NCI-H2107 treated with DMSO at 0.1 percent for 48 hours (cell line): ENCODE measurements at regions not wholly inside any gene's neighbourhood (a gene's known extent, or its start where the extent isn't known, plus 50 kb on each side); places are given as distances from the start of the nearest gene placed in this dataset.

Experiments used
- DNase-seq: peaks from one replicate; lab custom pipeline; 2025; ENCODE audit not compliant: unreplicated experiment; lab: John Stamatoyannopoulos, UW

DNA sequence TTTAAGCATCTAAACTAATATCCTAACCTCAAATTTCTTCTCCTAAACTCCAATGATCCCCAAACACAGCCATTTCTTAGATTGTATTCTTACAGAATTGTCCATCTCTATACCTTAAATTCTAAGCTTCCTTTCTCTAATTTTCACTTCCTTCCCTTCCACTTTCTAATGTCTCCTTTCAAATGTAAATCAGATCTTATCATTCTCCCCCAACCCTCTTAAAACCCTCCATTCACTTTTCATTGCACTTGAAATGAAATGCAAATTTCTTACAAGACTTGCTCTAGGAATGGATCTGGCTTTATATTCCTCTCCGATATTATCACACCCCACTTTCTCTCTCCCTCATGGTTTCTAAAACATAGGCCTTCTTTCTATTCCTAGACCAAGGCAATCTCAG, 534.6 kb downstream of the LMO4 start:
- no peak for DNase-seq

DNA sequence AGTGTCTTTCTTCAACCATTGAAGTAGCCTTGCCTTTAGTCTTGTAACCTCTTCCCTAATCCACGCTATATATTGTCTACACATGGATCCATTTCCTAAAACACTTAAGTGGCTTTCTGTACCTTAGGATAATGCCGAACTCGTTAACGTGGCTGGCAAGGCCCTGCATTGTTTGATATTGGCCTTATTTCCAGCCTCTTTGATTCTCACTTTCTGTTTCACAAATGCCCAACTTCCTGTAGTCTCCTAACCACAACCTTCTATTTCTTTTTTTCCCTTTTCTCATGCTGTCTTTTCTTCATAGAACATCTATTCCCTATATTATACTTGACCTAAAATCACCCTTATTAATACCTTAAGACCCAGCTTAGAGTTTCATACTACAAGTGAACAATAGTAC, 536.0 kb downstream of the LMO4 start:
- DNase-seq, result no peak

DNA sequence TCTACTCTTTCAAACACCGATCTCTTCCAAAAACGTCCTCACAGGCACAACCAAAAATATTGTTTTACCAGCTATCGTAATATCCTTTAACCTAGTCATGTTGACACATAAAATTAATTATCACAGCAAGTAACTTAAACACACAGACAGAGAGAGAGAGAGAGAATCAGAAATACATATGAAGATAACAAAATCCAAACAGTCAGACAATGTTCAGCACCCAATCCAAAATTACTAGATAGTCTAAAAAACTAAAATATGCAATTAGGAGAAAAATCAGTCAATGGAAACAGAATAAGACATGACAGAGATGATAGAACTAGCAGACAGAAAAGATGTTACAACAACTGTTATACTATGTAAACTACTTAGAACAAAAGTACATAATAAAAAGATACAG, 537.7 kb downstream of the LMO4 start:
- DNase-seq, result no peak

DNA sequence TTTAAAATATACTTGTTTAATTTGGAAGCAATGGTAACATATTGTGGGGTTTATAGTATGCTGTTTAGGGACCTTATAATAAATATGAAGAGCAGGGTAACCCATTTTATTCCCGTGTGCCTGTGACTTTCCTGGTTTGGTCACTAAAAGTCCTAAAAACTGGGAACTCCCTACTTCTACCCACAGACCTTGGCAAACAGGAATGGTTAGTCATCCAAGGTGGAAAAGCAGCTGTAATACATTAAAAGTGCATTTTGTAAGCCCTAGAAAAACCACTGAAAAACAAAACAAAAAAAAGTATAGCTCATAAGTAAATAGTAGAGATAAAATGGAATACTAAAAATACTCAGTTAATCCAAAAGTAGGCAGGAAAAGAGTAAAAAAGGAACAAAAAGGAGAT, 538.9 kb downstream of the LMO4 start:
- no peak for DNase-seq

DNA sequence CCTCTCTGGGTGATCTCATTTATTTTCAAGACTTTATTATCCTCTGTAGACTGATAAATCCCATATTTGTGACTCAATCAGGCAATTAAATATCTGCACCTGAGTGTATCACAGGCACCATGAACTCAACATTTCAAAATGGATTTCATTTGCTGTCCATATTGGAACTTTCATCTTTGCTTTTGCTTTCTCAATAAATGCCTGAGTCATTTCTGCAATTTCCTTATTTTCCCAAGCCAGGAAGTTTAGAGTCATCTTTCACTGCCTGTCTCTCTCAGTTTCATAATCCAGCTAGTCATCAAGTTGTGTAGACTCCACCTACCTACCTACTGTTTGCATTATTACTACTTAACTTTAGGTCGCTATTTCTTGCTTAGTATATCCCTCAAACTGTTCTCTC, 540.9 kb downstream of the LMO4 start:
- DNase-seq, result no peak

DNA sequence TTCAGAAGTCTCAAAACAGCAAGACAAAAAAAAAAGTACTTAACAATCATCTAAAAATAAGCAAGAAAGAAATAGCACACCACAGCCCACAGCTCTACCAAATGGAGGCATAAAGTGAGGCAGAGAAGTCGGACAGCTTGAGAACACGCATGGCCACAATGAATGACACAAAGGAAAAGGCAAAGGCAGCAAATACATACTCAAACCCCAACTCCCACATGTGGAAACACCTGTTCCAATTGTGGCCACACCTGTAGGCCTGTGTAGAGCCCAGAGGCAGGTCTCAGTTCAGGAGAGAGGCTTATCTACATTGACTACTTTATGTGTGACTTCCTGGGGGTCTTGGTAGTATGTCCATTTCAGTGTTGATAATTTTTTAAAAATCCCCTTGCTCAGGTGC, 543.5 kb downstream of the LMO4 start:
- DNase-seq, result no peak

DNA sequence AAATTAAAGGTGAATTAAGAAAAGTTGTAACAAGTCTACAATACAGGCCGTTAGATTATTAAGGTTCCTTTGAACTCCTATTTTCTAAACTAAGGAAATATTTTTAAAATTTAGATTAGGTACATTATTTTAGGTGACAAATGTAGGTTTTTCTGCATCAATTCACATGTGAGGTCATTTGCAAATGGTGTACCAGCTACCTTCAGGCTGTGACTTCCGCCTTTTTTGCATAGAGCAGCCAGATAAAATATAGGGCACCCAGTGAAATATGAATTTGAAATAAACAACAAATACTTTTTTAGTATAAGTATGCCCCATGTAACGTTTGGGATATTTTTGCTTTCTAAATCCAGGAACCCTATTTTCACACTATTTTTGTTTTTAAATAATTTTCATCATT, 544.0 kb downstream of the LMO4 start:
- DNase-seq, result no peak

DNA sequence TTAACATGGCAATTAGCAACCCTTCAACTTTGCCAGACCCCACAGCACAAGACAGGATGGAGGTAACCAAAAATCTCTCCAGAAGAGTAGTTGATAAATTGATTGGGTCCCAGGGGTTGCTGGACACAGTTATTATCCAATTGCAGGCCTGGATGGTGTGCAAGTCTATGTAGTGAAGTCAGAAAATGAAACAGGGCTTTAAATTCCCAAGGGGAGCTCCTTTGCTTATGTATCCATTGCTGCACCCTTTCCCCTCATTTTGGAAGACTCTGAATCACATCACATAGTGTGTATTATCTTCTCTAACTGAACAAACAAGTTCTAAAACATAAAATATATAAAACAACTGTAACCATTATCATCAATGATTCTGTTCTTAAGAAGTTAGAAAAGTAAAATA, 550.2 kb downstream of the LMO4 start:
- DNase-seq, result no peak

DNA sequence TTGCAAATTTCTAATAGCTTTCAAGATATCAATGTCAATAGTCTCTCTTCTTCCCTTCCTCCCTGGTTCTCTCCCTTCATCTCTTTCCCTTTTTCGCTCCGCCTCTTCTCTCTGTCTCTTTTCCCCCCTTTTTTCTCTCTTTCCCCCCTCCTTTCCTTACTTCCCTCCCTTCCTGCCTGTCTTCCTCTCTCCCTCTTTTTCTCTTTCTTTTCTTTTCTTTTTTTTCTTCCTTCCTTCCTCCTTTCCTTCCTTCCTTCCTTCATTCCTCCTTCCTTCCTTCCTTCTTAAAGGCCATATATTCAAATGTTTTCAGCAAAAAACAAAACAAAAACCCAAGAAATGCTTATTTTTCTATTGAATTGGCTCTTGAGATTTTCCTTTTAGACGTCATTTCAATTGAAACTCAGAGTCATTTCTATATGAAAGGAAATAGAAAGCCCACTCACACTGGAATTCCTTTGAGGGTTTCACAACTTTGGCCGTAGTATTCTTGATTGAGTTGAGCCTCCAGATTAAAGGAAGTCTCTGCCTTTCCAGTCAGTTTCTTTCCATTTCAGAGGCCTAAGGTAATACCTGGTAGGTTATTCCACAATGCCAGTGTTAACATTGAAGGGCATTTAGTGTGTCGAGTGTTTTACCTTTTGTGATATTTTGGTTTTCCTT, 551.5 kb downstream of the LMO4 start:
- no peak for DNase-seq

DNA sequence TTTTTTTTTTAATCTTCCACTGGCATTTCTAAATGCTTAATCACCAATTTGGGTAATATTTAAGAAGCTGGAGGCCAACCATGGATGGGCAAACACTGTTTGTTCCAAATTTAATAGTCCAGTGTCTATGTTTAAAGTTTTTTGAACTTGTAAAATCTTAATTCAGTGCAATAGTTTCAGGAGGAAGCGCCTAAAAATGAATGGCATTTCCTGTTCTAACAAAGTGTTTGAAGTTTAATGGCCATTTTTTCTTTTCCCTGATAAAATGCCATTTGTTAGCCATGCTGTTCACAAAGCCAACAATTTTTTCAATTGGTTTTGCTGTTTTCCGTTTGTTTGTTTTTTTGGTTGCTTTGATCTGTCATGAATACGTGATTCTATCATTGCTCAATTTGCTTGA, 552.1 kb downstream of the LMO4 start:
- no peak for DNase-seq

DNA sequence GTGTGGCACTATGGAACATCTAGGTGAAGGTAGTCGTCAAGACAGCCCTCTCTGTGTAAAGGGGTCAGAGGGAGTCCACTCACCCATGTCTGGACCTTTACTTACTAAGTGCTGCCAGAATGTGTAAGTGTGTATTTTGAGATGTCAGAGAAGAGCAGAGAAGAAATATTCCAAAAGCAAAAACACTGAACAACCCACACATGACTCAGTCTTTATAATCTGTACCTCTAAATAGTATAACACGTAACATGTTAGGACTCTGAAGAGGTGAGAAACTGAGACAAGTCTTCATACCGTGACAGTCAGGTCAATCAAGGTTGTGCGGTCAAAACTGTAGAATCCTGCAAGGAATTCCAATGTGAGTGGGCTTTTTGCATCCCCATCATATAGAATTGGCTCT, 555.2 kb downstream of the LMO4 start:
- DNase-seq, result no peak

DNA sequence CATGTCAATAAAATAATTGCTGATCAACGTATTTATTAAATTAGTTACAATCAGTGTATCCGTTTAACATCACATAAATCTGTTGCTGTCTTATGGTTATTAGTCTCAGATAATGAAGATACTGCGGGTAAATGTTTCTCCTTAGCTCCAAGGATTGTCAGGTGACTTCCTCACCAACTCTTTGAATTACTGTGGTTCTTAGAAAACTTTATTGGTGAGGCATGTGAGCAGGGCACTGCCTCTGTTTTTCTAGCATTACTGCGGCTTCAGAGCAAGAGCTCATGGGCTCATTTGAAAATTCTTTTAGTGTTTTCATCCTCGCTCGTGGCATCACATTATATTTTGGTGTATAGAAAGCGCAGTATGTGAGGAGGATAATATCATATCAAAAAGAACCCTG, 555.9 kb downstream of the LMO4 start:
- DNase-seq, result no peak

DNA sequence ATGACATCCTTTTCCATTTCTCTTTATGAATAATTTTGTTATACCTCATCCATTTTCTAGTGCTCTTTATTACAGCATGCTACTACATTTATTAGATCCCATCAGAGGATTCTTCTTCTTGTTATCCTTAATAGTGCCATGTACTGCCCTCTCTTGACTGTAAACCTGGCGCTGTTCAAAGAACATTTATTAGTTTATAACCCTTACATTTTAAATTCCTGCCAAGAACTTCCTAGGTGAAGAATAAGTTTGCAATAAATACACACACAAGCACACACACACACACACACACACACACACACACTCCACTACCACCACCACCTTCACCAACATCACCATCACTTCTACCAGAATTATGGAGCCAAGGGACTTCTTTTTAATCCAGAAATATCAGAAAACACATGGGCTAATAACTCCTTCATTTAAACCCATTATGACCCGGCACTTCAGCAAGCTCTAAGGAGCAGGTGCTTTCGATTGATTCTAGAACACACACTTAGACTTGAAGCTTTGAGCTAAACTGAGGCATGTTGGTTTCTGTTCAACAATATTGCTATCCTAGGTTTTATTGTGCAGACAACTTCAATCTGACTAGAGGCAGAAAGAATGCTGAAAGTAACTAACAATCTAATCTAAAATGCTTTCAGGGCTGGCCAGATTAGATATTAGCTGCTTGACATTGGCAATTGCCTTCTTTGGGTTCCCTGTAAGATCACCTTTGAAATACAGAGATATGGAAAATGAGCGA, 556.8 kb downstream of the LMO4 start:
- DNase-seq, result no peak

DNA sequence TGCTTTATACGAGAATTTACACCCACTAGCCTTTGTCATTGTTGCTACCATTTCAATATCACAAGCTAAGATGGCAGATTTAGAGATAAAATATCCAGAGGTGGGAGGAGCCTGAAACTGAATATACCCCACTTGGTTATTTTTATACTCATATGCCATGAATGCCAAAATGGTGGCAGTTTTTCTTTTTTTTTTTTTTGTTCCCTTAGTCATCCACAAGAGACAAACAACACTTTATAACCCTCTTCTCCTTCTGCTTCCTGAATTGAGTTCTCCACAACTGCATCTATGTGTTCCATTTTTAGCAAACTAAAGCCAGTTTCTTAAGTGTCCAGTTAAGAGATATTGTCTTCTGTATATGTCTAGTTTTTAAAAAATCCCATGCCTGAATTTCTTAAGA, 558.4 kb downstream of the LMO4 start:
- DNase-seq, result no peak

DNA sequence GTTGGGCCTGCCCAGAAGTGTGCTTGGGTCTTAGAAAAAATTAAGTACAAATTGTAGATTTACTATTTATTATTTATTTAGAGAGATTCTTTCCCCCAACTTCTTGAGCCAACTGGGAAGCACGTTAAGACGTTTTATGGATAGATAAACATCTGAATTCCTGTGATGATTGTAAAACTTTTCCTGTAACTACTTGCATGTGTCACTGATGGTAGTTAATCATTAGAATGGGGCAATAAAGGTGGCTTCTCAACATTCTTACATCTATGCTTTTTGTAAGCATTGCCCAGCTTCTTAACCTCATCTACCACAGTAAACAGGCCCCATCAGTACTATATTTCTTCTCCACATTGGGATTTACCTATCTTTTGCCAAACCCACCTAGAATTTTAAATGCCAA, 559.8 kb downstream of the LMO4 start:
- DNase-seq, result no peak

DNA sequence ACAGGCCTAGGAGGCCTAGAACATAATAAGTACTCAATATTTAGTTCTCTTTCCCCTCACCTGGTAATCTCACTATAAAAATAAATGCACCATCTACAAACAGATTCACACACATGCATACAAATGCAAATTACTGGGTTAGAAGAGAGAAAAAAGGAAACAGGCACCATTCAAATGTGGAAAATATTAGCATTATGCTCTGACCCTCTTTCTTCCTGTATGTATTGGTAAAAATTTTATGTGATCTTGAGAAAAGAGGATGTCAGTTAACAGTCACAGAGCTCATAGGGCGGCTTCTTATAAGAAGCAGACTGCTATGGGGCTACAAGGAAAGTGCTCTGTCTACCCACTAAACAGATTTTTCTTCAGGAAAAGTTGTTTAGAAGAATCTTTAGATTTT, 565.4 kb downstream of the LMO4 start:
- no peak for DNase-seq

DNA sequence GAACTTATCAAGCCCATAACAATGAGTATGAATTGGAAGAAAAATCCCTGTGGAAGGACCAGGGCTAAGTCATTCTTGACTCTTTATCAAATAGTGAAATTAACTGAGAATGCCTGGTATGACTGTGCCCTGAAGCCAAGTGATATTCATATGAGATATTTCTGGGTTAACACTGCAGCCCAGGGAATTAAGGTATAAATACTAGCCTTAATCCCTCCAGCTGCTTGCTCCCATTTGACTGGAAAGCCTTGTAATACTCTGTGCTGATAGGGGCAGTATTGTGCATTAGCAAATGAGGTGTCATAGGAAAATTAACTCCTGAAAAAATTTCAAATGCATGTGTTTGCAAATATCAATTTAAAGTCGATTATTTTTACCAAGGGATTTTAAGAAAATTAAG, 568.8 kb downstream of the LMO4 start:
- no peak for DNase-seq

DNA sequence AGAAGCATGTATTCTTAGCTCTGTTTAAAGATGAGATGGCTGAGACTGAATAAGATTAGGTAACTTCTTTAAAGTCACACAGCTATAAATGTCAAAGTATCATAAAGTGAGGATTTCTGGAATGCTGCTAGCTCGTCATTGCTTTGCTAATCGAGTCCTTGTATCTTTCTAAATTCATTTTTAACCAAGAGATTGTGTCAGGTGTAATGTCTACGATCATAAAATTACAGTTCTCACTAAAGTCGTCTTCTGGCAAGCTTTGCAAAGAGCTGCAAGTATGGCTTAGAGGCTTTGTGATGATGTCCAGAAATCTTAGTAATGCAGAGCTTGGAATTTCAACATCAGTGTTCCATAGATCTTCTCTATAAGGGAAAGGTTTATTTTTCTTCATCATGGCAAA, 569.8 kb downstream of the LMO4 start:
- no peak for DNase-seq

DNA sequence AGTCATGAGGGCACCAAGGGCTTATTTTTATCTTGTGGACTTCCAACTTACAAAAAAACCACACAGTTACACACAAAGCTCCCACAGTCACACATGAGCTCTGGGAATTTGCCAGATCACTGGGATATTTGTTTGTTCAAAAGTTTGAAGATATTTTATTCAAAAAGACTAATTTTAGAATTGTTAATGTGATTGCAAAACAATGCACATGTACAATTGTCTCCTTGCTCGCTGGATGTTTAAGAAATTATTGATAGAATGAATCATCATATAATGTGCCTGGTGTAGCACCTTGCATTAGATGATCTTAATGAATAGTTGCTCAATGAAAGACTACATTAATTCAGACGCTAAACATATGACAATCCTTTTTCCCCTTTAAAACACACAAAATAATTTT, 570.3 kb downstream of the LMO4 start:
- no peak for DNase-seq

DNA sequence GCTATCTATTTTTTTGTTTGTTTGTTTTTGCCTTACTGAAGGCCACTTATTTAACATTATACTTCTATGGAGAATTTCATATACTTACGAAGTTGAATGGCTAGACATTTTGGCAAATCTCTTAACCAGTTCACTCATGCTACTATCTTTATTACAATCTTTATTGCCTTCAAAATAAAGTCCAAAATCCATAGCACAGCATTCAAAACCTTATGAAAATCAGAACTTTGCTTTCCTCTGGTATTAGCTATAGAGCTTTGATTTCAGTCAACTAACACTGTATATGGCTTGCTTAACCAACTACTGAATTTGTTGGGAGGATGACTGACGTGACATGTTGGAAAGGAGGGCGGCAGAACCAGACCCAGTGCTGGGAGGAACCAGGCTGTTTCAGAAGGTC, 571.1 kb downstream of the LMO4 start:
- DNase-seq, result no peak

DNA sequence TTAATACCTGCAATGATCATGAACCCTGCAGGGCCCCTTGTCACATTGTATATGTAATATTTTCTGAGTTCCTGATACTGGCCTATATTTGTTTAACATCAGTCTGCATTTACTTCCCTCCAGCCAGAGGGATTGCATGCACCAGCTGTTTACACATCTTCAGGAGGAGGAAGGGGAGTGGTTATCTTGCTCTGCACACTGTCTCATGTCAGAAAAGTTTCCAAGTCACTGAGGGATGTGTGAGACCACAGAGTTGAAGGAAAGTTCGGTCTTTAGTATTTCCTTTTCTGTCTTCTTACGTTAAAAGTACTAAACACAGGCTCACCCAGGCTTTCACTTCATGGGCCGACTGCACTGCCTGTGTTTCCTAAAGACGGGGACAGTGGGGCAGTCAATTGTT, 574.1 kb downstream of the LMO4 start:
- DNase-seq, result no peak

DNA sequence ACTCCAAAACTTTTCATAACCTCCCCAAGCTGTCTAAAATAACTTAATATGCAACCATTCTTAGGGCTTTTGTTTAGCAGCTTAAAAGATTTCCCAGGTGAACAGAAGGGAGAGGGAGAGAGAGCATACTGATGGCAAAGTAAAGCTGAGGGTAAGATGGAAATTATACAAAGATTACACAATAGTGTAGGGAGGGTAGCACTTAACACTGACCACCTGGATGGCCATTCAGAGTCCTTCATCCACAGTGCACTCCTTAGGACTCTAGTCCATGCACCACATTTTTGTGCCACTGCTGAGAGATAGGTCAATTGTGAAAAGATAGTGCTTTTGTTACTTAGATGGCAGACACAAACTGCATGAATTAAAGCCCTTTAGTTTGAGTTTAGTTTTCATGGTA, 574.6 kb downstream of the LMO4 start:
- DNase-seq, result no peak

DNA sequence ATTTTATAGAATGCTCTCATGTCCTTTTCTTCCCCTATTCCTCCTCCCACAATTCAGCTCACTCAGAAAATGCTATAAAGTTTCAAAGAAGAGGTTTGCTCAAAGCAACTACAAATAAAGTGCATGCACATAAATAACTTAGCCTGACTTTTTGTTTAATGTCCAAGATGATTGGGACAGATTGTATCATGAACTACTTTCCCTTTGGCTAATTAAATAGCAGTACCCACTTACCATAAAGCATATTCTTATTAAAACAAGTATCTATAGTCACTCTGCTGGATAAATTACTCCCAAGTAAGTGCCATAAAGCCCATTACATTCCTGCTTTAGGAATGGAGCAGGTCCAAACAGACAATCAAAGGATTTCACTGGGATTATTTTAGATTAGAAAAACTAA, 576.0 kb downstream of the LMO4 start:
- DNase-seq, result no peak
